Epithelial cell of proximal tubule (primary cell): ENCODE measurements at regions not wholly inside any gene's neighbourhood (a gene's known extent, or its start where the extent isn't known, plus 50 kb on each side); places are given as distances from the start of the nearest gene placed in this dataset.

Source experiments
- DNase-seq: peaks from one replicate; pipeline ENCODE4 v3.0.0-alpha.2; 2011; ENCODE audit warnings: low read depth
- H3K4me3 ChIP-seq: 2 replicates; pipeline ENCODE4 v1.5.1; 2011; ENCODE audit warnings: low read depth, mild to moderate bottlenecking, low read length
- CTCF ChIP-seq: conservative IDR thresholded peaks from 2 replicates; pipeline ENCODE4 v1.5.1; 2012; ENCODE audit warnings: low read depth, mild to moderate bottlenecking, low read length

GRCh38 chr2:236761358-236761757 lies 191.7 kb downstream of the ACKR3 start:
- no peak for TF ChIP-seq CTCF
- no peak for DNase-seq
- H3K4me3 ChIP-seq: no peak overlapping the region

- H3K4me3 ChIP-seq: no peak overlapping the region
- DNase-seq: no peak
- TF ChIP-seq CTCF: no peak
Observed at GRCh38 chr2:236762628-236763027, 193.0 kb downstream of the ACKR3 start.

GRCh38 chr2:236763857-236764256 lies 194.2 kb downstream of the ACKR3 start:
- no peak overlapping the region for H3K4me3 ChIP-seq
- no peak for TF ChIP-seq CTCF
- DNase-seq: no peak

GRCh38 chr2:236764716-236765115 lies 195.1 kb downstream of the ACKR3 start:
- no peak overlapping the region for H3K4me3 ChIP-seq
- DNase-seq: no peak
- TF ChIP-seq CTCF: no peak

- no peak for TF ChIP-seq CTCF
- DNase-seq: no peak
- H3K4me3 ChIP-seq: no peak overlapping the region
Observed at GRCh38 chr2:236765478-236765877, 195.9 kb downstream of the ACKR3 start.

GRCh38 chr2:236766850-236767249 lies 197.2 kb downstream of the ACKR3 start:
- DNase-seq: no peak
- H3K4me3 ChIP-seq: no peak overlapping the region
- TF ChIP-seq CTCF: no peak

GRCh38 chr2:236767941-236768340 lies 198.3 kb downstream of the ACKR3 start:
- no peak for DNase-seq
- no peak overlapping the region for H3K4me3 ChIP-seq
- TF ChIP-seq CTCF: no peak
